ENCODE measurements at regions not wholly inside any gene's neighbourhood (a gene's known extent, or its start where the extent isn't known, plus 50 kb on each side); places are given as distances from the start of the nearest gene placed in this dataset.

GRCh38 chr1:36656271-36656670, 173.6 kb upstream of the CSF3R start:
- H2AFZ ChIP-seq (ENCODE audit: low read depth, low read length) = no peak overlapping the region
- no peak for TF ChIP-seq CTCF (IDR thresholded peaks at IDR 0.05; ENCODE audit: low read depth, low read length)
- no peak for TF ChIP-seq EZH2phosphoT487 (IDR thresholded peaks at IDR 0.05; ENCODE audit: low read depth)
- H3K4me2 ChIP-seq (ENCODE audit: low read length) = no peak overlapping the region
- H3K27me3 ChIP-seq (ENCODE audit: low read depth, low read length) = peaks cover 19% of the 10 kb centered on the region
- no peaks in the 10 kb centered on the region for H3K9me3 ChIP-seq (ENCODE audit: insufficient read depth, low read length)
- no peaks in the 10 kb centered on the region for H3K4me1 ChIP-seq (ENCODE audit: low read length)
- H3K27ac ChIP-seq (ENCODE audit: low read length) = no peak overlapping the region
- no peaks in the 10 kb centered on the region for H3K79me2 ChIP-seq (ENCODE audit: low read length)
- H3K9ac ChIP-seq (ENCODE audit: low read length) = no peak overlapping the region
- no peaks in the 10 kb centered on the region for H3K36me3 ChIP-seq (replicated peaks; ENCODE audit: low read depth, low read length)
- no peak overlapping the region for H3K4me3 ChIP-seq (ENCODE audit: low read length)
- no peaks in the 10 kb centered on the region for H4K20me1 ChIP-seq (ENCODE audit: insufficient read depth, low read length)

GRCh38 chr1:36654586-36654985, 171.9 kb upstream of the CSF3R start:
- no peaks in the 10 kb centered on the region for H3K36me3 ChIP-seq (replicated peaks; ENCODE audit: low read depth, low read length)
- H3K79me2 ChIP-seq (ENCODE audit: low read length) = no peaks in the 10 kb centered on the region
- H2AFZ ChIP-seq (ENCODE audit: low read depth, low read length) = no peak overlapping the region
- TF ChIP-seq CTCF (IDR thresholded peaks at IDR 0.05; ENCODE audit: low read depth, low read length) (no peak), EZH2phosphoT487 (IDR thresholded peaks at IDR 0.05; ENCODE audit: low read depth) (no peak)
- H3K9ac ChIP-seq (ENCODE audit: low read length) = no peak overlapping the region
- no peak overlapping the region for H3K4me3 ChIP-seq (ENCODE audit: low read length)
- H4K20me1 ChIP-seq (ENCODE audit: insufficient read depth, low read length) = no peaks in the 10 kb centered on the region
- H3K27ac ChIP-seq (ENCODE audit: low read length) = no peak overlapping the region
- H3K9me3 ChIP-seq (ENCODE audit: insufficient read depth, low read length) = no peaks in the 10 kb centered on the region
- peaks cover 19% of the 10 kb centered on the region for H3K27me3 ChIP-seq (ENCODE audit: low read depth, low read length)
- no peak overlapping the region for H3K4me2 ChIP-seq (ENCODE audit: low read length)
- no peaks in the 10 kb centered on the region for H3K4me1 ChIP-seq (ENCODE audit: low read length)

- H3K4me2 ChIP-seq (ENCODE audit: low read length) = no peak overlapping the region
- H3K9ac ChIP-seq (ENCODE audit: low read length) = no peak overlapping the region
- H3K27me3 ChIP-seq (ENCODE audit: low read depth, low read length) = peaks cover 19% of the 10 kb centered on the region
- no peaks in the 10 kb centered on the region for H4K20me1 ChIP-seq (ENCODE audit: insufficient read depth, low read length)
- H3K36me3 ChIP-seq (replicated peaks; ENCODE audit: low read depth, low read length) = no peaks in the 10 kb centered on the region
- no peak overlapping the region for H3K4me3 ChIP-seq (ENCODE audit: low read length)
- no peaks in the 10 kb centered on the region for H3K9me3 ChIP-seq (ENCODE audit: insufficient read depth, low read length)
- no peak overlapping the region for H2AFZ ChIP-seq (ENCODE audit: low read depth, low read length)
- TF ChIP-seq CTCF (IDR thresholded peaks at IDR 0.05; ENCODE audit: low read depth, low read length) = no peak
- TF ChIP-seq EZH2phosphoT487 (IDR thresholded peaks at IDR 0.05; ENCODE audit: low read depth) = no peak
- no peak overlapping the region for H3K27ac ChIP-seq (ENCODE audit: low read length)
- no peaks in the 10 kb centered on the region for H3K79me2 ChIP-seq (ENCODE audit: low read length)
- H3K4me1 ChIP-seq (ENCODE audit: low read length) = no peaks in the 10 kb centered on the region
These were observed 171.1 kb upstream of the CSF3R start for GRCh38 chr1:36653850-36654249.

- no peak overlapping the region for H2AFZ ChIP-seq (ENCODE audit: low read depth, low read length)
- no peak overlapping the region for H3K27ac ChIP-seq (ENCODE audit: low read length)
- H3K4me3 ChIP-seq (ENCODE audit: low read length) = no peak overlapping the region
- H3K9ac ChIP-seq (ENCODE audit: low read length) = no peak overlapping the region
- H3K4me1 ChIP-seq (ENCODE audit: low read length) = no peaks in the 10 kb centered on the region
- peaks cover 22% of the 10 kb centered on the region for H3K27me3 ChIP-seq (ENCODE audit: low read depth, low read length)
- H3K79me2 ChIP-seq (ENCODE audit: low read length) = no peaks in the 10 kb centered on the region
- no peaks in the 10 kb centered on the region for H4K20me1 ChIP-seq (ENCODE audit: insufficient read depth, low read length)
- no peaks in the 10 kb centered on the region for H3K9me3 ChIP-seq (ENCODE audit: insufficient read depth, low read length)
- no peaks in the 10 kb centered on the region for H3K36me3 ChIP-seq (replicated peaks; ENCODE audit: low read depth, low read length)
- TF ChIP-seq EZH2phosphoT487 (IDR thresholded peaks at IDR 0.05; ENCODE audit: low read depth) (no peak), CTCF (IDR thresholded peaks at IDR 0.05; ENCODE audit: low read depth, low read length) (no peak)
- H3K4me2 ChIP-seq (ENCODE audit: low read length) = no peak overlapping the region
These were observed 169.9 kb upstream of the CSF3R start for GRCh38 chr1:36652586-36652985.
